CD4-positive, alpha-beta T cell treated with Interleukin-17A for 4 hours (primary cell): ENCODE measurements at regions not wholly inside any gene's neighbourhood (a gene's known extent, or its start where the extent isn't known, plus 50 kb on each side); places are given as distances from the start of the nearest gene placed in this dataset.
"Not testable (repeated sequence)": the region's sequence is repeated elsewhere in the genome, so short reads cannot be mapped to it uniquely, and the experiment has no call there.

Experiments used
- DNase-seq: peaks from one replicate; pipeline ENCODE4 v3.0.0-alpha.2; 2020; ENCODE audit warnings: mixed read lengths

GRCh38 chr15:66865622-66866611 lies 163.9 kb downstream of the SMAD6 start:
- no peak for DNase-seq

GRCh38 chr15:66866656-66867055 lies 164.6 kb downstream of the SMAD6 start:
- no peak for DNase-seq

GRCh38 chr15:66868918-66869317 lies 166.9 kb downstream of the SMAD6 start:
- no peak for DNase-seq

- DNase-seq, result no peak
These were observed 168.9 kb downstream of the SMAD6 start for GRCh38 chr15:66870880-66871388.

- DNase-seq, result no peak
These were observed 170.4 kb downstream of the SMAD6 start for GRCh38 chr15:66872405-66872804.

- not testable (repeated sequence) for DNase-seq
These were observed 171.3 kb downstream of the SMAD6 start for GRCh38 chr15:66873331-66873730.

GRCh38 chr15:66873856-66874255 lies 171.8 kb downstream of the SMAD6 start:
- no peak for DNase-seq

GRCh38 chr15:66875588-66876420 lies 173.8 kb downstream of the SMAD6 start:
- no peak for DNase-seq

- DNase-seq, result no peak
These were observed 174.3 kb downstream of the SMAD6 start for GRCh38 chr15:66876421-66876730.

- no peak for DNase-seq
These were observed 174.9 kb downstream of the SMAD6 start for GRCh38 chr15:66876731-66877476.

GRCh38 chr15:66877477-66878271 lies 175.6 kb downstream of the SMAD6 start:
- DNase-seq, result no peak

- no peak for DNase-seq
These were observed 176.7 kb downstream of the SMAD6 start for GRCh38 chr15:66878761-66879160.

- DNase-seq, result no peak
These were observed 177.7 kb downstream of the SMAD6 start for GRCh38 chr15:66879531-66880368.

- no peak for DNase-seq
These were observed 178.5 kb downstream of the SMAD6 start for GRCh38 chr15:66880380-66881155.

GRCh38 chr15:66881173-66881905 lies 179.3 kb downstream of the SMAD6 start:
- DNase-seq, result no peak

GRCh38 chr15:66882251-66883020 lies 180.4 kb downstream of the SMAD6 start:
- no peak for DNase-seq

GRCh38 chr15:66883284-66883911 lies 181.4 kb downstream of the SMAD6 start:
- no peak for DNase-seq

- DNase-seq, result no peak
These were observed 181.2 kb upstream of the SMAD3 start for GRCh38 chr15:66884115-66884622.
